ENCODE measurements at regions not wholly inside any gene's neighbourhood (a gene's known extent, or its start where the extent isn't known, plus 50 kb on each side); places are given as distances from the start of the nearest gene placed in this dataset.

DNA sequence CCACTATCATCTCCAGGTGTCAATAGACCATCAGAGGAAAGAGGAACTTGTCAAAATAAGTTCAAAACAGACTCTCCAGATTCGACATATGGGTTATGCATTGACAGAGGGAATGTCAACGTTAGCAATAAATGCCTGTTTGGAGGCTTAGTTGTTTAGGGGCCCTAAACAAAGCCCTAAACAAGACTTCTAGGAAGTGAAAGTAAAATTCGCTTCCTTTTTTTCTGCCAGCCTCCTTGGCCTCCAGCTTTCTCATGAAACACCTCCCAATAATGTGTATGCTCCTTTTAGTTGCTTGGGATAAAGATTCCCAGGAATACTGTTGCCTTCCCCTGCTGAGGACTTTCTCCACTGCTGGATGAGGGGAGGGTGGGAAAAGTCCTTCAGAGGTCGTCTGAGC is 70.9 kb upstream of the ARNT2 start:
- peaks cover 0 to 14% of the 10 kb centered on the region in 2 donors for H3K9me3 ChIP-seq (replicated peaks in 1 of 2; ENCODE audit: control insufficient read depth in 1 of 2, insufficient read depth in 1 of 2, low read length in 2 of 2)
- no peaks in the 10 kb centered on the region for H3K79me2 ChIP-seq (ENCODE audit: insufficient read depth, low read length)
- peak overlapping the region; percentile 24 for H3K4me2 ChIP-seq (replicated peaks; ENCODE audit: extremely low read depth, low read length, poor library complexity, severe bottlenecking)
- no peak for TF ChIP-seq CTCF (IDR thresholded peaks at IDR 0.05)
- Mint-ChIP-seq H3K27me3 (ENCODE audit: low read depth in 3 of 3) (peaks cover 8 to 13% (median 12%) of the 10 kb centered on the region in 3 donors), H3K4me1 (peaks cover 13% of the 10 kb centered on the region), H3K9me3 (peaks cover 3 to 10% (median 8%) of the 10 kb centered on the region in 7 donors), H3K27ac (peak overlapping the region in 1 of 7 donors; percentile 53), H3K4me3 (peak overlapping the region in 1 of 2 donors; percentile 61), H3K36me3 (no peaks in the 10 kb centered on the region)
- peak overlapping the region; percentile 13 for H3K9ac ChIP-seq (ENCODE audit: insufficient read depth, low read length, poor library complexity, severe bottlenecking)
- 67% methylated on average over 1 of the region's 4 CpGs for WGBS (ENCODE audit: insufficient coverage)
- H3K4me3 ChIP-seq (replicated peaks in 1 of 3; ENCODE audit: low read depth in 2 of 3, low read length in 3 of 3), result no peak overlapping the region
- no peaks in the 10 kb centered on the region for H4K20me1 ChIP-seq (ENCODE audit: insufficient read depth, low read length)
- no peaks in the 10 kb centered on the region for H3K36me3 ChIP-seq (replicated peaks in 1 of 2; ENCODE audit: control insufficient read depth in 1 of 2, insufficient read depth in 2 of 2, low read length in 2 of 2)
- peak overlapping the region in 1 of 2 donors; percentile 18 for H3K27ac ChIP-seq (ENCODE audit: low read depth in 1 of 2, low read length in 2 of 2)
- intact Hi-C loops (cut with micrococcal nuclease), result no loop called here
- DNase-seq, result peak in 2 of 3 donors; percentile 8 to 12
- peaks cover 20 to 21% of the 10 kb centered on the region in 2 donors for H3K4me1 ChIP-seq (ENCODE audit: control insufficient read depth in 1 of 2, insufficient read depth in 2 of 2, low read length in 2 of 2)
- H3K27me3 ChIP-seq (ENCODE audit: control insufficient read depth in 2 of 2, insufficient read depth in 2 of 2, low read length in 2 of 2), result peaks cover 0 to 3% of the 10 kb centered on the region in 2 donors
- H2AFZ ChIP-seq (ENCODE audit: insufficient read depth, low read depth, low read length, poor library complexity, severe bottlenecking), result peak overlapping the region; percentile 27

DNA sequence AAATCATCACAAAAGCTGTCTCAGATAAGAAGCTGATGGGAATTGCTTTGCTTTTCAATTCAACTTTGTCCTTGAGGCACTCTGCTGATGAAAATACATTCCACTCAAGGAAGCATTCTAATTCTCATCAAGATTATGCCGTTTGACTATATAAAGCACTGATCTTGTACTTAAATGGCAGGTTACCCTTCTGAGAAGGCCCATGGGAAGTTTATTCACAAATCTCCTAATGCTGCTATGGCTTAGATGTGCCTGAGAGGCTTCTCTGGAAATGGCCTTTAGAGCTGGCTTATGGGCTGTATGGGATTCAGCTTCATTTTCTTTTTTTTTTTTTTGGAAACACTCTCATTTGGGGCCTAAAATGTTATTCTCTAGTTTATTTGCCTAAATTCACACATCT is 69.7 kb upstream of the ARNT2 start:
- H3K27ac Mint-ChIP-seq, result no peak overlapping the region
- no peaks in the 10 kb centered on the region for H3K36me3 Mint-ChIP-seq
- TF ChIP-seq CTCF (IDR thresholded peaks at IDR 0.05), result no peak
- Histone ChIP-seq H3K4me2 (replicated peaks; ENCODE audit: extremely low read depth, low read length, poor library complexity, severe bottlenecking) (no peak overlapping the region), H3K36me3 (replicated peaks in 1 of 2; ENCODE audit: control insufficient read depth in 1 of 2, insufficient read depth in 2 of 2, low read length in 2 of 2) (no peaks in the 10 kb centered on the region), H3K4me1 (ENCODE audit: control insufficient read depth in 1 of 2, insufficient read depth in 2 of 2, low read length in 2 of 2) (peaks cover 12 to 13% of the 10 kb centered on the region in 2 donors), H3K9me3 (replicated peaks in 1 of 2; ENCODE audit: control insufficient read depth in 1 of 2, insufficient read depth in 1 of 2, low read length in 2 of 2) (peaks cover 0 to 8% of the 10 kb centered on the region in 2 donors), H3K9ac (ENCODE audit: insufficient read depth, low read length, poor library complexity, severe bottlenecking) (no peak overlapping the region), H3K27me3 (ENCODE audit: control insufficient read depth in 2 of 2, insufficient read depth in 2 of 2, low read length in 2 of 2) (peaks cover 0 to 3% of the 10 kb centered on the region in 2 donors), H4K20me1 (ENCODE audit: insufficient read depth, low read length) (no peaks in the 10 kb centered on the region), H3K79me2 (ENCODE audit: insufficient read depth, low read length) (no peaks in the 10 kb centered on the region), H3K4me3 (replicated peaks in 1 of 3; ENCODE audit: low read depth in 2 of 3, low read length in 3 of 3) (no peak overlapping the region), H2AFZ (ENCODE audit: insufficient read depth, low read depth, low read length, poor library complexity, severe bottlenecking) (no peak overlapping the region), H3K27ac (ENCODE audit: low read depth in 1 of 2, low read length in 2 of 2) (no peak overlapping the region)
- intact Hi-C loops (cut with micrococcal nuclease), result no loop called here
- DNase-seq, result no peak
- H3K9me3 Mint-ChIP-seq, result peaks cover under 1 to 10% (median 4%) of the 10 kb centered on the region in 7 donors
- H3K27me3 Mint-ChIP-seq (ENCODE audit: low read depth in 3 of 3), result peaks cover 10 to 14% (median 11%) of the 10 kb centered on the region in 3 donors
- H3K4me3 Mint-ChIP-seq, result no peak overlapping the region
- no CpG with 5 or more reads among the region's 1 CpG for WGBS (ENCODE audit: insufficient coverage)
- H3K4me1 Mint-ChIP-seq, result peaks cover 9% of the 10 kb centered on the region
